Ishikawa (cell line): ENCODE measurements at regions not wholly inside any gene's neighbourhood (a gene's known extent, or its start where the extent isn't known, plus 50 kb on each side); places are given as distances from the start of the nearest gene placed in this dataset.

Source experiments
- CEBPB ChIP-seq: IDR thresholded peaks from 2 replicates; pipeline ENCODE4 v1.6.1; 2012
- CREB1 ChIP-seq: IDR thresholded peaks from 2 replicates; pipeline ENCODE4 v1.6.1; 2012; ENCODE audit warnings: low read depth
- EGR1 ChIP-seq: IDR thresholded peaks from 2 replicates; pipeline ENCODE4 v1.6.1; 2012
- EP300 ChIP-seq: IDR thresholded peaks from 2 replicates; pipeline ENCODE4 v1.6.1; 2012; ENCODE audit warnings: borderline replicate concordance
- FOXM1 ChIP-seq: IDR thresholded peaks from 2 replicates; pipeline ENCODE4 v1.6.1; 2012; ENCODE audit warnings: low read depth, borderline replicate concordance
- MAX ChIP-seq: IDR thresholded peaks from 2 replicates; pipeline ENCODE4 v1.6.1; 2012
- NFIC ChIP-seq: IDR thresholded peaks from 2 replicates; pipeline ENCODE4 v1.6.1; 2012
- RAD21 ChIP-seq: IDR thresholded peaks from 2 replicates; pipeline ENCODE4 v1.6.1; 2012; ENCODE audit warnings: low read depth
- TAF1 ChIP-seq: IDR thresholded peaks from 2 replicates; pipeline ENCODE4 v1.6.1; 2012; ENCODE audit warnings: low read depth, mild to moderate bottlenecking
- TCF12 ChIP-seq: IDR thresholded peaks from 2 replicates; pipeline ENCODE4 v1.6.1; 2012; ENCODE audit warnings: low read depth
- TEAD4 ChIP-seq: IDR thresholded peaks from 2 replicates; pipeline ENCODE4 v1.6.1; 2012
- USF1 ChIP-seq: IDR thresholded peaks from 2 replicates; pipeline ENCODE4 v1.6.1; 2012
- YY1 ChIP-seq: IDR thresholded peaks from 2 replicates; pipeline ENCODE4 v1.6.1; 2012; ENCODE audit warnings: low read depth
- ZBTB7A ChIP-seq: IDR thresholded peaks from 2 replicates; pipeline ENCODE4 v1.6.1; 2012; ENCODE audit warnings: low read depth
- TF ChIP-seq, protein P1 (sequence below): IDR thresholded peaks from 2 replicates; pipeline ENCODE4 v1.6.1; 2012; ENCODE audit warnings: low read depth, mild to moderate bottlenecking

DNA sequence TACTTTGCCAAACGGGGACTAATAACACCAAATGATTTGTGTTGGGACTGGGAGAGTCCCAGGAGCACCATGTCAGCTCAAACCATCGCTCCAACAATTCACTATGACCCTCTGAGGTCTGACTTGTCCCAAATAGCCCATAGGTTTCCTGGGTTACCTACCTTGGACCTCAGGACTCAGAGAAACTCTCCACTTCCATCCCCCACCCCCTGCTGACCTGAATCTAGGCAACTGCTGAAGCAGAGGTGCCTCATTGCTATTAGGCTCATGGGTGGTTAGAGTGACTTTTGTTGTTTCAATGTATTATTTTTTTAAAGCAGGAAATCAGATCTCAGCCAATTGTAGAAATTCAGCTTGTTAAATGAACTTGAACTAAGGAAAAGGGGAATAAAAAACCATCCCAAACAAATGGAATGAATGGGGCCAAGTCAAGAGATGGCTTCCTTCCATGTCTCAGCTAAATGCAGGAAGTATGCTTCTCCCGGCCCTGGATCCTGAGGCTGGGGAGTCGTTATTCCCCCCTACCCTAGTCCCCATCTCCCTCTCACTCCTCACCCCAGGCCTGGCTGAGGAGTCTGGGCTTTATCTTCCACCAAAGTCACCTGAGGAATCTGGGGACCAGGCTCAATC is 80.9 kb upstream of the SLC24A4 start:
- TF ChIP-seq, protein P1, sequence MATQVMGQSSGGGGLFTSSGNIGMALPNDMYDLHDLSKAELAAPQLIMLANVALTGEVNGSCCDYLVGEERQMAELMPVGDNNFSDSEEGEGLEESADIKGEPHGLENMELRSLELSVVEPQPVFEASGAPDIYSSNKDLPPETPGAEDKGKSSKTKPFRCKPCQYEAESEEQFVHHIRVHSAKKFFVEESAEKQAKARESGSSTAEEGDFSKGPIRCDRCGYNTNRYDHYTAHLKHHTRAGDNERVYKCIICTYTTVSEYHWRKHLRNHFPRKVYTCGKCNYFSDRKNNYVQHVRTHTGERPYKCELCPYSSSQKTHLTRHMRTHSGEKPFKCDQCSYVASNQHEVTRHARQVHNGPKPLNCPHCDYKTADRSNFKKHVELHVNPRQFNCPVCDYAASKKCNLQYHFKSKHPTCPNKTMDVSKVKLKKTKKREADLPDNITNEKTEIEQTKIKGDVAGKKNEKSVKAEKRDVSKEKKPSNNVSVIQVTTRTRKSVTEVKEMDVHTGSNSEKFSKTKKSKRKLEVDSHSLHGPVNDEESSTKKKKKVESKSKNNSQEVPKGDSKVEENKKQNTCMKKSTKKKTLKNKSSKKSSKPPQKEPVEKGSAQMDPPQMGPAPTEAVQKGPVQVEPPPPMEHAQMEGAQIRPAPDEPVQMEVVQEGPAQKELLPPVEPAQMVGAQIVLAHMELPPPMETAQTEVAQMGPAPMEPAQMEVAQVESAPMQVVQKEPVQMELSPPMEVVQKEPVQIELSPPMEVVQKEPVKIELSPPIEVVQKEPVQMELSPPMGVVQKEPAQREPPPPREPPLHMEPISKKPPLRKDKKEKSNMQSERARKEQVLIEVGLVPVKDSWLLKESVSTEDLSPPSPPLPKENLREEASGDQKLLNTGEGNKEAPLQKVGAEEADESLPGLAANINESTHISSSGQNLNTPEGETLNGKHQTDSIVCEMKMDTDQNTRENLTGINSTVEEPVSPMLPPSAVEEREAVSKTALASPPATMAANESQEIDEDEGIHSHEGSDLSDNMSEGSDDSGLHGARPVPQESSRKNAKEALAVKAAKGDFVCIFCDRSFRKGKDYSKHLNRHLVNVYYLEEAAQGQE = no peak
- TF ChIP-seq TCF12 = no peak
- TF ChIP-seq ZBTB7A = no peak
- no peak for TF ChIP-seq EP300
- no peak for TF ChIP-seq MAX
- no peak for TF ChIP-seq CREB1
- no peak for TF ChIP-seq FOXM1
- TF ChIP-seq CEBPB = no peak
- no peak for TF ChIP-seq TEAD4
- no peak for TF ChIP-seq TAF1
- no peak for TF ChIP-seq NFIC
- no peak for TF ChIP-seq YY1
- no peak for TF ChIP-seq RAD21
- no peak for TF ChIP-seq EGR1
- no peak for TF ChIP-seq USF1

DNA sequence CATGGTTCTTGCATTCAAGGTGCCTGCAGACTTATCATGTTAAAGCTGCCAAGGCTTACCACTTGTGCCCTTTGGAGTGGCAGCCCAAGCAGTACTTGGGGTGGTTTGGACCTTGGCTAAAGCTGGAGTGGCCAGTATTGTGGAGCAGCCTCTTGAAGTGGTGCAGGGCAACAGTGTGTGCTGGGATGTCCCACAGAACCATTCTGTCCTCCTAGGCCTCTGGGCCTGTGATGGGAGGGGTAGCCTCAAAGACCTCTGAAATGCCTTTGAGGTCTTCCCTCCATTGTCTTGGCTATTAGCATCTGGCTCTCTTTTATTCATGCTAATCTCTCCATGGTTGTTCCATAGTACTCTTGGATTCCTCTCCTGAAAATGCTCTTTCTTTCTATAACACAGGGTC is 78.2 kb upstream of the SLC24A4 start:
- no peak for TF ChIP-seq CEBPB

DNA sequence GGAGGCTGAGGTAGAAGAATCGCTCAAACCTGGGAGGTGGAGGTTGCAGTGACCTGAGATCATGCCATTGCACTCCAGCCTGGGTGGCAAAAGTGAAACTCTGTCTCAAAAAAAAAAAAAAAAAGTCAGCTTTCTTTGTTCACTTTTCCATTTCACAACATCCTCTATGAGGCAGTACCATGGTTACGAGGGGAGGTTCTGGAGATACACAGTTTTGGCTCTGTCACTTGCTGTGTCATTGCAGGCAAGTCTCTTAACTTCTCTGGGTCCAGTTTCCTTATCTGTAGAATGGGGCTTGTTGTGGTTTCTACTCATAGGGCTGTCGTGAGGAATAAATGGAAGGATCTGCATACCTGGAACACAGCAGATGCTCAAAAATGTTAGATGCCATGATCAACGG is 75.6 kb upstream of the SLC24A4 start:
- no peak for TF ChIP-seq FOXM1
- TF ChIP-seq ZBTB7A = no peak
- TF ChIP-seq YY1 = no peak
- no peak for TF ChIP-seq MAX
- TF ChIP-seq TEAD4 = no peak
- TF ChIP-seq, protein P1 = no peak
- no peak for TF ChIP-seq CREB1
- no peak for TF ChIP-seq TAF1
- no peak for TF ChIP-seq EP300
- no peak for TF ChIP-seq TCF12
- TF ChIP-seq USF1 = no peak
- no peak for TF ChIP-seq RAD21
- no peak for TF ChIP-seq EGR1

- no peak for TF ChIP-seq CREB1
- no peak for TF ChIP-seq YY1
- TF ChIP-seq CEBPB = no peak
- TF ChIP-seq RAD21 = no peak
- TF ChIP-seq TEAD4 = no peak
- no peak for TF ChIP-seq USF1
- TF ChIP-seq, protein P1 = no peak
- no peak for TF ChIP-seq EGR1
- TF ChIP-seq TCF12 = no peak
- TF ChIP-seq NFIC = no peak
- no peak for TF ChIP-seq TAF1
- no peak for TF ChIP-seq MAX
- no peak for TF ChIP-seq ZBTB7A
- no peak for TF ChIP-seq FOXM1
- TF ChIP-seq EP300 = no peak
These were observed 75.0 kb upstream of the SLC24A4 start for GRCh38 chr14:92247947-92248346.
